HG03378 (cell line): ENCODE measurements at regions not wholly inside any gene's neighbourhood (a gene's known extent, or its start where the extent isn't known, plus 50 kb on each side); places are given as distances from the start of the nearest gene placed in this dataset.
"Not testable (repeated sequence)": the region's sequence is repeated elsewhere in the genome, so short reads cannot be mapped to it uniquely, and the experiment has no call there.

Experiments
- ATAC-seq: cut with Tn5 transposase; IDR thresholded peaks from one replicate; pipeline ENCODE4 v1.9.1; 2021; ENCODE audit warnings: mild to moderate bottlenecking, moderate library complexity; ENCODE audit not compliant: unreplicated experiment

DNA sequence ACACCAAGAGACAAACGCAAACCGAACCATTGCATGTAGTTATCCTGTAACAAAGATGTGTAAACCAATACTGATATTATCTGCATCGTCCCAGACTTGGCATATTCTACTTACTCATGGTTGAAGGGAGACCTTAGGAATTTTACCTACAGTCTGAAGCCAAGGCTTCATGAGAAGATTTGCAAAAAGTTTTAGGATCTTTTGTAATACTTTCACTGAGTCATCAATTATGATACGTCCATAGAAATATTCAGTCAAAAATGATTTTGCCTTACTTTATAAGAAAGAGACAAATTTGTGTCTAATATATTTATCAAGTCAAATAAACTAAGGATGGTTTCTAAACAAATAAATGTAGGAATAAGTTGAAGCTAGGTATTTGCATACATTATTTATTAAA, 1176.1 kb upstream of the ADGRL2 start:
- no peak for ATAC-seq

GRCh38 chr1:80607064-80607463, 1193.7 kb upstream of the ADGRL2 start:
- no peak for ATAC-seq

GRCh38 chr1:80594013-80594412, 1206.7 kb upstream of the ADGRL2 start:
- ATAC-seq: no peak

DNA sequence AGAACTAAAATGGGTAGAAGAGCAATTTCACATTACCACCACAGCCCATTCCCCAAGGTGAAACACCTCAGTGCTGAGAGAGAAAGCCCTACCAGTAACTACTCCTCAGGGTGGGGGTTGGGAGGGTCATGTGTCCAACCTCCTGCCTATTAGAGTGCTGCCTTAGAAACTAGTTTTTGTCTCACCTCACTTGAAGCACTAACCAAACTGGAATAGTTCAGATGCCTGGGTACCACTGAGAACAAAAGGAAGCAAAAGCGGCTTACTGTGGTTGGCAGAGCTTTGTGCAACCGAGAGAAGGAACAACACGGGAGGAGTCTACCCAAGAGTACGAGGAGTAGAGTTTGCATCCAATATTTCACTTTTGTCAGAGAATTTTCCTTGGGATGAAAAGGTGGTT, 1207.5 kb upstream of the ADGRL2 start:
- ATAC-seq: no peak

DNA sequence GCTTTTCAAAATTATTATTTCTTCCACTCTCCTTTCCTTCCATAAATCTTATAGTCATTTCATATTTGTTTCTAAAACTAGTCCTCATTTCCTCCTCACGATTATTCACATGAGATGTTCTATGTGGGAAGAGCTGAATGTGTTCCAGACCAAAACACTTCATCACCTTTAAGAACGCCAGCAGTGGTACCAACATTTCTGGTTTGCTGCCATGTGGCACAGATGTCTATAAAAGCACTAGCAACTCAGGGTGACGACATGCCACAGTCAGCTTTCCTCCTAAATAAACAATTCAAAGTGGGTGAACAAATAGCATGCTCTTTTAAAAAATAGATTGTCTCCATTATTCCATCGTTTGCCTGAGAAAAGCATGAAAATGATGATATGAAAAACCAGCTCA, 1217.8 kb upstream of the ADGRL2 start:
- no peak for ATAC-seq

DNA sequence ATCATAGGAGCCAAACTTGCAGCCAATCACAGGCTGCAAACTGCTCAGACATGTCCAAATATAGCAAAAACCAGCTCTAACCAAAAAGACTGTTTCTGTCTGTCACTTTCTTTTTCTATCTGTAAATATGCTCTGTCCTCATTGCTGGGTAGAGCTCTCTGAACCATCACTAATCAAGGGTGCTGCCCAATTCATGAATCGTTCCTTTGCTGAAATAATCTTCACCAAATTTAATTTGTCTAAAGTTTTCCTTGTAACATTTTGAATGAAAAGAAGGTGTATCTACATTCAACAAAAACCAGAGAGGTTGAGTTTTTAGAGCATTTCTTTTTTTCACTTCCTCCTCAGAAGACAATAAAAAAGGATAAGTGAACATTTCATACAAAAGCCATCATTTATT, 1221.7 kb upstream of the ADGRL2 start:
- ATAC-seq: no peak

- ATAC-seq: no peak
These were observed 1233.9 kb upstream of the ADGRL2 start for GRCh38 chr1:80566867-80567266.

DNA sequence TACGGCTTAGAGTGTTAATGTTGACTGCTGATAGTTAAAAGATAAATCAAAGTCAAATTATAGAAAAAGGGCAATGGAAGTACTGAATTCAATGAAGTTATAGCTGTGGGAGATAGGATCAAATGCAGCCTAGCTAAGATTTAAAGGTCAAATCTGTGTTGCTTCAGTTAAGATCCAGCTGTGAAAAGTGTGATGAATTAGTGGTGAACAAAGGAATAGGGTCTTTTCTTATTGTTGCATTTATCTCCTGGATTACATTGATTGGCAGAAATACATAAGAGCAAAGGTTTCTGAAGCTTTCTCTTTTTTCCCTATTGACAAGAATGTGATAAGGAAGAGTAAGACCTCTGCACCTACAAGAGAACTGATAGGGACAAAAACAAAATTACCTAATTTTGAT, 1234.6 kb upstream of the ADGRL2 start:
- no peak for ATAC-seq

GRCh38 chr1:80565406-80565805, 1235.3 kb upstream of the ADGRL2 start:
- no peak for ATAC-seq

- no peak for ATAC-seq
These were observed 1258.5 kb upstream of the ADGRL2 start for GRCh38 chr1:80542231-80542630.

GRCh38 chr1:80540596-80540995, 1260.1 kb upstream of the ADGRL2 start:
- ATAC-seq: no peak

DNA sequence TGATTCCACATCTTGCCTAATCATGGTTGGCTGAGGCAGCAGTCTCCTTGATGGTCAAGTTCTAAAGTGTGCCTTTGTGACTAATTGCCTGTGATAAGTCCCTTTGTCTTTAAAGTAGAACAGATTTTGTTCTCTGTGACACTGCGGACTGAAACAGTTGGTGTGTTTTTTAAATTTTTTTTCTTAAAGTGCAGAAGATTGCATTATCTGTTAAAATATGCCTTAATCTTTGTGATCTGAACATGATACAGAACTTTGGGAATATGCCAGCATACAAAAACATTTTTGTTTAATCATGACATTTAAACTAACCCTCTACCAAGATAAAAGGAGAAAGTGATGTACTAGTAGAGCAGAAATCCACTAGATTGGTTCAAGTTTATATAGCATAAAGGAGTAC, 1260.6 kb upstream of the ADGRL2 start:
- no peak for ATAC-seq

DNA sequence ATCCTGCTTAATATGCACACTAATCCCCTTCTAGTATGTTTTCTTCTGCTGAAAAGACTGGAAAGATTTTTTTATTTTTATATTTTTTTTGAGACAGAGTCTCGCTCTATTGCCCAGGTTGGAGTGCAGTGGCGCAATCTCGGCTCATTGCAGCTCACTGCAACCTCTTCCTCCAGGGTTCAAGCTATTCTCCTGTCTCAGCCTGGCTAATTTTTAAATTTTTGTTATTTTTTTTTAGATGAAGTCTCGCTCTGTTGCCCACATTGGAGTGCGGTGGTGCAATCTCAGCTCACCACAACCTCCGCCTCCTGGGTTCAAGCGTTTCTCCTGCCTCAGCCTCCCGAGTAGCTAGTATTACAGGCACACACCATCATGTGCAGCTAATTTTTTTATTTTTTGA, 1261.4 kb upstream of the ADGRL2 start:
- not testable (repeated sequence) for ATAC-seq

DNA sequence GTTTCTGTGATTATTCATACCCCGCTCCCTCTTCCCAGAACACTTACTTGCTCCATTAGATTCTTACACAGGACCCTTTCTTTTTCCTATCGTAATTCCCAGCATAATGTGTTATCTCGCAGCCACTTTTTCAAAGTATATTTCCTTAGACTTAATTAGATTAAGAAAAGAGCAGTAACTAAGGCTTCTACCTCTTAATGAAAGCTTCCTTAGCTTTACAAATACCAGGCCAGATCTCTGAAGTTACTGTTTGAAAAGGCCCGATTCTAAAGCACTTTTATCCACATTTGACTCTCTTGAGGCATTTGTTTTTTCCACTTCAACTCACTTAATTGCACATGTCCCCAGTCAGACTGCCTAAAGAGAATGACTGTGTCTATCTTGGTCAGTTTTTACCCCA, 1264.3 kb upstream of the ADGRL2 start:
- no peak for ATAC-seq

GRCh38 chr1:80535466-80535865, 1265.3 kb upstream of the ADGRL2 start:
- no peak for ATAC-seq

DNA sequence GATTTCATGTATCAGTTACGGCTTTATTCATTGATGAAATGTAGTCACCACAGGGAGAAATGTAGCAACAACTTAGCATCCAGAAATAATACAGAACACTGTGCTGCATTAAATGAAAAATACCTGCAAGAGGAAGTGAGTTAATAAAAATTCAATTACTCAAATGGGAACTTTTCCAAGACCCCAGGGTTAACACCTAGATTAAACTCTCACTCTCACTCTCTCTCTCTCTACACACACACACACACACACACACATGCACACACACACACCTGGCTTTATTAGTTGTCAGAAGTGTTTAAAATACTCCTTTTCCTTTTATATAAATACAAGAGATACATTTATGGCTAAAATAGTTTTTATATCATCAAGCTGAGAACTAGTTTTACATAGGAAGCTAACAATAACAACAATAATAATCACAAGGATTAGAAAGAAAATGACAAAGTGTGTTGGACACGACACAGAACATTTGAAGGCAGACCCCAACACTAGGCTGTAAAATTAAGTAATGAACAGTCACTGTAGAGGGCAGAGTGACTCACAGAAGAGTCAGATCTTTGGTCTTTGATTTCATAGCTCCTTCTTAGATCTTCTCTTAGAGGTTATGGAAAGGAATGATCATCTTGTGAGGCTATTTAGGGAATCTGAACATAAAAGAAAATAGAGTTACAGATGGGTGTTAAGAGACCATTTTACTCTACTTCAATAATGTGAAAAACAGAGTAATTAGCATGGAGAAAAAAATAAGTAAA, 1266.0 kb upstream of the ADGRL2 start:
- ATAC-seq: no peak

DNA sequence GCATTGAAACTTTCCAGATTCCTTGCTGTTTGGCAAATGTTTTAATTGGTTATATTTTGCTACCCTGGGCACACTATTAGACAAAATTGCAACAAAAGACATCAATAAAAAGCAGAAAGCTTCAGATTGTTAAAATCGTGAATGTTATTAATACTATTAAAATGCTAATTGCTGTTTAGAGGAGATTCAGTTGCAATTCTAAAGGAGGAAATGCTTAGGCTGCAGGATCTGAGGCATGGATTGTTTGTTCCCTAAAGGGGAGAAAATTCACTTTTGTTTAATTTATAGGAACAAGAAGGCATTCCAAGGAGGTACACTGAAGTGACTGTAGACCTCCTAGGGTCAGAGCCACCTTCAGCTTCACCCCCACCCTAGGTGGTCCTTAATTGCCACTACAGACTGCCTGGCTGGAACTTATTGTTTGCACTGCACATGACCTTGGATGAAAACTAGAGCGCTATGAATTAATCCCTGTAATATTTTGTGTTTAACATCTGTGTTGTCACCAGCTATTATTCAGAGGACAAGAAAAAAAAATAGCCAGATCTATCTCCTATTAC, 1266.9 kb upstream of the ADGRL2 start:
- ATAC-seq: no peak

DNA sequence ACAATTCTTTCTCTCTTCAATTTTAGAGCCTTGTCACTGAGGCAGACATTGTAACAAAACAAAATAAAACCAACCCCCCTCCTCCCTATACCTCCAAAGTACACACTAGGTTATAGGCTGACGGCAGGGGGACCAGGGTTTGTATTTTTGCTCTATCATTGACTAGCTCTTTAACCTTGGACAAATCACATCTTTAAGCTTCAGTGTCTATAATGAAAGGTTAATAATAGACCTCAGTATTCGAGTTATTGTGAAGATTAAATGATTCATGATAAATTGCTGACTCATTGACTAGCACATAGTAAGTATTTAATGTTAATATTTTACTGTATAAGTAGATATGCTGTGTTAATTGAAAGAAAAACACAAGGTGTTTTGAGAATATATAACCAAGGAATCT, 1267.6 kb upstream of the ADGRL2 start:
- ATAC-seq: no peak

GRCh38 chr1:80531182-80531581, 1269.6 kb upstream of the ADGRL2 start:
- no peak for ATAC-seq

GRCh38 chr1:80529546-80529945, 1271.2 kb upstream of the ADGRL2 start:
- ATAC-seq: no peak

GRCh38 chr1:80523861-80524260, 1276.9 kb upstream of the ADGRL2 start:
- ATAC-seq: no peak

- not testable (repeated sequence) for ATAC-seq
These were observed 1277.7 kb upstream of the ADGRL2 start for GRCh38 chr1:80523071-80523470.

DNA sequence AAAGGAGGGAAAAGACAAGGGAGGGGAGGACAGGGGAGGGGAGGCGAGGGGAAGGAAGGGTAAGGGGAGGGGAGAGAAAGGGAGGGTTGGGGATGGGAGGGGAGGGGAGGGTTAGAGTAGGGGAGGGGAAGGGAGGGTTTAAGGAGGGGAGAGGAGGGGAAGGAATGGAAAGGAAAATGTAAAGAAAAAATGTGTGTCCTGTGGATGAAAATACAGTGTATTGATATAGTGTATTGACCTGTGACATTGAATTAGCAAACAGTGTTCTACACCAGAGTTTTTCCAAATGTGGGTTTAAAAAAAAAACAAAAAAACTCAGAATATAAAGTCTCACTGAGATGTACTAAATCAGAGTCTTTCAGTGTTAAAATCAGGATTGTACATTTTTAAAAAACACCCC, 1279.8 kb upstream of the ADGRL2 start:
- no peak for ATAC-seq
